ENCODE measurements at regions not wholly inside any gene's neighbourhood (a gene's known extent, or its start where the extent isn't known, plus 50 kb on each side); places are given as distances from the start of the nearest gene placed in this dataset.
A peak's percentile ranks its signal among the peaks of the same experiment; 100 is the strongest.

DNA sequence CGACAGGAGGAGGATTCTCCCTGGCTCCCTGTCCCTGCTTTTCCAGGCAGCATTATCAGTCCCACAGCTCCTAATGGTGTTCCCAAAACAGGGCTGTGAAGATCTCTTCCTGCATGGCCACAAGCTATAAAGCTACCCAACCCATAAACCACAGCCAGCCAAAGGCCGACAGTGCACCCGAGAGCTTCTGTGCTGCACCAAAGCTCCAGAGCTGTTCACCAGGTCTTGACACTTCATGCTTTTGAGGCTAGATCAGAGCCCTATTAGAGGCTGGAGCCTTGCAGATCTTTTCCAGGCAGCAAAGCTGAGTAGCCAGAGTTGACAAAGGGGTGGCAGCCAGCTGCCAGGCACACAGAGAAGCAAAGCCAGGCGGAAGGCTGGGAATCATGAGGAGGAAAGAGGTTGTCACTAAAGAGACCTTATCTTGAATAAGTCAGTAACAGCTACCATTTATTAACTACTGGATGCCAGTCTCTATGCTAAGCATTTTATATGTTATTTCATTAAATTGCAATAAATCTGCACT is 180.4 kb downstream of the KATNAL1 start:
- peak; percentile 68 for DNase-seq (ENCODE audit: low read depth)

DNA sequence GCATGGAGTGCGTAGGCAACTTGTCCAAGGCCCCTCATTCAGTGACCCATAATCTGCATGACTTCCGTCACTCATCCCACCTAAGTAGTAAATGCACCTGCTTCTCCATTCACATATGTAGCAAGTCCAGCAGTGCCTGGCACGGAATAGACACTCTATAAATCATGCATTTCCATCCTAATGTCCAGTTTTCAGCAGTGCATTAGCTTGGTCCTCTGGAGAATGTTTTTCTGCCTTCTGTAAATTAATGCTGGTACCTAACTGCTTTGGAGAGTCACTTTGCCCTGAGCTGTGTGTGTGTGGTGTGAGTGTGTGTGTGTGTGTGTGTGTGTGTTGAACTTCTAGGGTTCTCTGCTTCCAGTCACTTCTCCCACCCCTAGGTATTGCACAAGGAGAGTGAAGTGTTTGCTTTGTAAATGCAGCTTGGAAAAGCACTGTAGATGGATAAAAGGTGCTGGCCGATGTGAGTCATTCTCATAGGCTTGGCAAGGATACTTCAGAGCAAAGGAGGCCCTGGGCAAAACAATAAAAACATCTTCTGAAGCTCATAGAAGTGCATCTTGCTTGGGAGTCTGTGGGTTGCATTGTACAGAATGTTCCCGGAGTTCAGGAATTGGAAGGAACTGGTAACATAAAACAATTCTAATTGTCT is 181.8 kb downstream of the KATNAL1 start:
- peak; percentile 93 for DNase-seq (ENCODE audit: low read depth)

DNA sequence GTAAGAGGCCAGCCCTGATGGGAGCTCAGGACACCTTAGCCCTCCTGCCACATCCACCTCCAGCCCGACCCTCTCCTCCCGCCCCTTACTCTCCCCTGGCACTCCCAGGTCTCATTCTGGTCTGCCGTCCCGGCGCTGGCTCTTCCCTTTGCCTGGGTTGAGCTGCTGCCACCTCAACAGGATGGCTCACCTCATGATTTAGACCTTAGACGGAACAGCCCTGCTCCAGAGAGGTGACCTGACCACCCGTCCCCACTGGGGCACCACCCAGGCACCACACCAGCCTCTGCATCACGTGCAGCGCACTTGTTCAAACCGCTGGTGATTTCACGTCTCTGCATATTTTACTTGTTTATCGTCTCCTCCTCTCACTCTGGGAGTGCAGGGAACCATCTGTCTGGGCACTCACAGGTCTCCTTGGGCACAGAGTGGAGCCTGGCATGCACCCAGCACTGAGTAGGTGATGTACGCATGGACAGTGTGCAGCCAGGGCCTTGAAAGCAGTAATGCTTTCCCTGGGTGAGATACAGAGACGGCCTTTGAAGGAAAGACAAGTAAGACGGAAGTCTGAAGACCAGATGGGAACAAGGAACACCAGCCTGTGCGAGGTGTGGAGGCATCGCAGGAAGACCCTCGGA is 183.1 kb downstream of the KATNAL1 start:
- no peak for DNase-seq (ENCODE audit: low read depth)

DNA sequence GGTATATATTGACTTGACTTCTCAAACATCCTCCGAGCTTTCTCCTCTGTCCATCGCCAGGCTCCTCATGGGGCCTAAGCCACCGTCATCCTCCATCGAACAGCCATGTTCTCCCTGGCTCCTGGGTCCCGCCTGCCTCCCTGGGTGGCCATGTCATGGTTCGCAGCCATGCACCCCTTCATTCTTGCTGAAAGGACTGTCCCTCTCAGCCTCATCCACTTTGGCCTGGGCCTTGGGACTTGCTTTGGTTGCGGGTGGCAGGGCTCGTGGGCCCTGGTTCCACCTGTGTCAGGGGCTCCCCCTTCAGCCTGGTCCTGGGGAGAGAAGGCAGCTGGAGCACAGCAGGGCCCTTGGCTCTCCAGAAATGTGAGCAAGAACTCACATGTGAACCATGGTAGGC is 183.8 kb downstream of the KATNAL1 start:
- no peak for DNase-seq (ENCODE audit: low read depth)

DNA sequence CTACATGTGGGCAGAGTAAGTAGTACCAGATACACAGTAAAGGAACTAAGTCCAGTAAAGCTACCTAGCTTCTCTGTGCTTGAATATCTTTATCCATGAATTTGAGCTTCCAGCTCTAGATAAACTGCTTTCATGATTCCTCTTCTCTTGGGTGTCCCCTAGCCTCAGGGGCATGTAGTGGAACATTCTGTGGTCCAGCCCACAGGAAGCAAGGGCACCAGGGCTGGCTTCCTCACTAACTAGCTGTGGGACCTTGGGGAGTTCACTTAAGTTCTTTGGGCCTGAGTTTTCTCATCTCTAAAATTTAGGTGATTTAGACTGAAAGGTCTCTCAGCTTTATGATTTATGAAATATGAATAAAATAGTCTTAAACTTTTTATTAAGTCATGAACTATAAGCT is 185.7 kb downstream of the KATNAL1 start:
- peak; percentile 76 for DNase-seq (ENCODE audit: low read depth)

DNA sequence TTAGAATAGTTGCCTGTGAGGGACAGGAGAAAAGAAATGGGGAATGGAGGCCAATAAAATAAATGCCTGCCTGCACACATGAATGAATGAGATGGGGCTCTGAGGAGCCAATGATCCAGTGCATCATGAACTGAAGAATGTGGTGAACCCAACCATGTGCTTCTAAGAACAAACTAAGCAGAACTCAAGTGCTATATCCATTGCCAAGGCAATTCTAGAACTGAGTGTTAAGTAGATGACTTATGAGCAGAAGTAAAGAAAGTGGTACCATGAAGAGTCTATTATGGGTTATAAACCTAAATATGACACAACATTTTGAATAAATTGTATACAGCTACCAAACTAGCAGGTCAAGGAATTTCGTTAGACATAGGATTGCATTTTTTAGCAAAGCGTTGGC is 186.1 kb downstream of the KATNAL1 start:
- no peak for DNase-seq (ENCODE audit: low read depth)

DNA sequence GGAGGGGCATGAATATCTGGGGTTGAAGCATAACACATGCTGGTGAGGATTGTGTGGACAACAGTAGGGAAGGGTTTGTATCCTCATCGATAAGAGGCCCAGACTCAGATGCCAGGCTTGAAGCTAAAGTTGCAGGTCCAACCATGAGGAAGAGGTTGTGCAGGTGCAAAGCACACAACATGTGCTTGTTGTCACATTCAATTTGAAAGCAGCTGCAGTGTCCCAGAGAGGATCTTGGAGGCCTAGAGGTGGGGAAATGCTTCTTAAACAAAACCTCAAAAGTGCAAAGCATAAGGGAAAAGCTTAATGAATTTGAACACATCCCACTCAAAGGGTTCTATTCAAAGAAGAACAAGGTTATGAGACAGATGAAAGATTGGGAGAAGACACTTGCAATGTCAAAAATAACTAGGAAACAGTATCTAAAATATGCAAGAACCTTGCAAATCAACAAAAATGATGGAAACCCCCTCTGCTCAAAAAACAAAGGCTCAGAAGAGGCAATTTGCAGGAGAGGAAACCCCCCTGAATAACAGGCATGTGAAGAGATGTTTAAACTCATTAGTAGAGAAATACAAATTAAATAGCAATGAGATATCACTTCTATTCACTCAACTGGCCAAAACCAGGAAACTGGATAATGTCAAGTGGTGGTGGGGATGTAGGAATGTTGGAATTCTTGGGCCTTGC is 187.1 kb downstream of the KATNAL1 start:
- DNase-seq (ENCODE audit: low read depth): no peak

DNA sequence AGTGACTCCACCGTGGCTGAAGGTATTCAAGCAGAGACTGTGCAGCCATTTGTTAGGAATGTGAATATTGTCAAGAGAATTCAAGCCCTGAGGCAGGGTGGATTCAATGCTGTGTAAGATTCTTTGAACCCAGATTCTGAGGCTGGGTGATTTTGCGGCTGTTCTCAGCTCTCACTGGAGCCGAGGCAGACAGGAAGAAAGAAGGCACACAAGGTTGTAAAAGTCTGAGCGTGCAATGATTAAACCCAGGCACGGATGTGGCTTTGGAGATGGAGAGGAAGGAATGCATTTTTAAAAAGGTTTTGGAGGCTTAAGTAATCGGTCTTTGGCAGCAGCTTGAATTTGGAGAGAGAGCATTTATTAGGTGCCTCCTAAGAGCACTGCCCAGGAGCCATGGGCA is 187.9 kb downstream of the KATNAL1 start:
- peak; percentile 96 for DNase-seq (ENCODE audit: low read depth)

DNA sequence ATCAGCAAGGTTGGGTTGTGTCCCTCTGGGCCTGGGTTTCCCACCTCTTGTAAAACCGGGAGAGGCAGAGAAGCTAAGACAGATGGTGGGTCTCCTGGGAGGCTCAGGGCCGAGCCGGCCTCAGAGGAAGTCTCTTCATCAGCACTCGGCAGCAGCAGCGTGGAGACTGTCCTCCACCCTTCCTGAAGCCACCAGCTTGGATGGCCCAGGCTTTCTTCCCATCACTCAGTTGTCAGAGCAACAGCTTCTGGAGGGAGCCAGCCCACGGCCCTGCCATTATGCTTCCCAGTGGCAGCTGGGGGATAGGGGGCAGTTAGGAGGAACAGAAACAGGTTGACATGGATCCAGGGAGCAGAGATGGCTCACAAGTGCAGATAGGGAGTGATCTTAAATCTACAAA is 191.0 kb downstream of the KATNAL1 start:
- DNase-seq (ENCODE audit: low read depth): no peak

DNA sequence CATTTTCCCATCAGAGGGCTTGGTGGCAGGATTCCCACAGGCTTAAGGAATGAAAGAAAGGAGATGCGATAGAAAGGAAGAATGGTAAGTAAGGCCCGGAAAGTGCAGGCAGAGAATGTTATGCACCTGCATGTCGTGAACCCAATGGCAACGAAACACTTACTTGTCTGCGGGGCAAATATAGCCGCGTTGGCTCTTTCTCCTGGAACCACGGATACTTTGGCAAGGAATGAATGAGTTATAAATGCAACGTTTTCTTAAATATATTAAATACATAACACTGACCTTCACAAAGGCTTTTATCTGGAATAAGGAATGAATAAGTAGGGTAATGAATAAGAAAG is 192.1 kb downstream of the KATNAL1 start:
- DNase-seq (ENCODE audit: low read depth): no peak

DNA sequence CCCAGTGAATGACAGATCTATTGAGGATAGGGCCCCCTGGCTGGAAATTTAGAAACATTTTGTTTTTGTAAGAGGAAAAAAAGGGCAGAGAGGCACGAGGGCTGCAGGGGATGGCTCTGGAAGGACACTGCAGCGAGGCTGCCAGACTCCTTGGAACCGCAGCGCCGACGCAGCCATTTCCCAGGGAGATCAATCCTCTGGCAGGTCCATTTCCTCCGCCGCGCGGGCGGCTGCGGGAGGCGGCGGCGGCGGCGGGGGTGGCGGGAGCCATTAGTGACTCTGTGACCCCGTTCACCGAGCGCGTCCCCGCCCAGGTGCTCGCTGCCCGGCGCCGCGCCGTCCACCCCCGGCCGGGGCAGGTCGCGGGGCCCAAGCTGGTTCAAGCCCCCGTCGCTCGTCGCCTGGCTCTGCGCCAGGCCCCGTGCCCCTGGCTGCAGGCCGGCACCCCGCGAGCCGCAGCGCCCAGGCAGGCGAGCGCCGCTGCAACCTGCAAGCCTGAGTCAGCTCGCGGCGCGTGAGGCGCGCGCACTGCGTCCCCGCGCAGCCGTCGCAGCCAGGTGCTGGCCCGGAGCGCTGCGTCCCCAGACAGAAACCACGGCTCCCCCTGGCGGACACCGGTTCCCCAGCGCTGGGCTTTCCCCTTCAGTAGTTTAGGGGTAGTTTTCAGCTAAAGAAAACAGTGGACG is 192.6 kb downstream of the KATNAL1 start:
- peak; percentile 78 for DNase-seq (ENCODE audit: low read depth)

DNA sequence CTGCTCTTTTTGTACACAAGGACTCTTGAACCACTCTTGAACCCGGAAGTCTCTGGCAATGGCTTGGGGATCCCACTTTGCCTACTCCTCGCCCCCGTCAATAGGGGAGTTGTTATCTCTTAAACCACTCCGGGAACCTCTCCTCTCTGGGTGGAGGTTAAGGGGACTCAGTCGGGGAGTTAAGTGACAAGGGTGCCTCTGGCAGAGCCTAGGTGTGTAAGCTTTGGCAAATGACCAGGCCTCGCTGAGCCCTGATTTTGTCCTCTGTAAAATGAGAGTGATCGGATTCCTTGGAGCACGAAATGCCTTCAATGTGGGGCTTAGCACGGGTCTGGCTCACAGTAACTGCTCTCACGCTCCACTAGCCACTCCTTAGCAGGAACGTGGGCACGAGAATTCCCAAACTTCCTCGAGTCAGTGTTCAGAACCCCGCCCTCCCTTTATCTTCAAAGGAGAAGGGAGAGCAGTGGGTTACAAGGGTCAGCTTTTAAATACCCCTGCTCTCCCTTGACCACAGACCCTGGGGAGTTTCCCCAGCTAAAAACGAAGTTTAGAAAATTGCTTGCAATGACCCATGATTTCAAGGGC is 193.3 kb downstream of the KATNAL1 start:
- peak; percentile 48 for DNase-seq (ENCODE audit: low read depth)

DNA sequence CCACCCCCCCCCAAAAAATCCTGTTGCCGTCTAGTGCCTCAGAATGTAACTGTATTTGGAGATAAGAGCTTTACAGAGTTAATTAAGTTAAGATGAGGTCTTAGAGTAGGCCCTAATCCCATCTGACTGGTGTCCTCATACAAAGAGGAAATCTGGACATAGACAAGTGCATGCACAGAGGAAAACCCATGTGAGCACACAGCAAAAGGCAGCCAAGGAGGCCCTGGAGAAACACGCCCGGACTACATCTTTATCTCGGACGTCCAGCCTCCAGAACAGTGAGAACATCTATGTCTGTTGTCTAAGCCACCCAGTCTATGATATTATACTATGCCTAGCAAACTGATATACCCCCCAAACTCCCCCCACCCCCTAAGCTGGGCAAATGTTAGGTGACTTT is 193.8 kb downstream of the KATNAL1 start:
- DNase-seq (ENCODE audit: low read depth): no peak

DNA sequence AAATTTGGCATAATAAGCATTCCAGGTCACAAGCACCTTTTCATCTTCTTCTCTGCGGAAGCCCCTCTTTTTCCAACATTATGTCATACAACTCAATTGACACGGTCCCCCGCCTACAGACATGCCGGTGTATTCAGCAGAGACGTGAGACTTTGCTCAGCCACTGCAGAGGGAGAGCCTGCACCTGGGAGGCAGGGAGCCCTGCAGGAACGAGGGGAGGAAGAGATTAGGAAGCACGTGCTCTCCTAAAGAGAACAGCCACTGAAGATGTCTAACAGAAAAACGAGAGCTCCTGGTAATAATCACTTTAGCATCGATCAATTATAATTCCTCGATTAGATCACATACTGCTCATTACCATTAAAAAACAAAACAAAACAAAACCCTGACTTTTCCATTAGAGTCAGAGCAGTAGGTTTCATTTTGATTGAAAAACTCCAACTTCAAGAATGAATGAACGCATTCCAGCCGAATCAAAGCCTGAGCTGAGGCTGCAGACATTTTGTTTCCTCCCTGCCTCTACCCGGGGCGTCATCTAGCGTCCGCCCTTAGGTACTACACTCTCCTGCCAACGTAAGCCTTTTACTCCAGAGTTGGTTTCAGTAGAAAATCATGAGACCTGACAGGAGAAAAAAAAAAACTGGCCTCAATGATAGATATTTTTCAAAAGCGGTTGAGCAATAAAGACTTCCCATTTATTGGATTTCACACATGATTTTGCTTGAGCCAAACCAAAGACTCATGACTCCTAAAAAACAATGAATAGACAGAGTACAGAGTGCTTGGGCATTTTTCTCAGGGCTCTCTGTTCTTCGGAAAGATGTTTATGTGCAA is 194.5 kb downstream of the KATNAL1 start:
- DNase-seq (ENCODE audit: low read depth): peak; percentile 74

DNA sequence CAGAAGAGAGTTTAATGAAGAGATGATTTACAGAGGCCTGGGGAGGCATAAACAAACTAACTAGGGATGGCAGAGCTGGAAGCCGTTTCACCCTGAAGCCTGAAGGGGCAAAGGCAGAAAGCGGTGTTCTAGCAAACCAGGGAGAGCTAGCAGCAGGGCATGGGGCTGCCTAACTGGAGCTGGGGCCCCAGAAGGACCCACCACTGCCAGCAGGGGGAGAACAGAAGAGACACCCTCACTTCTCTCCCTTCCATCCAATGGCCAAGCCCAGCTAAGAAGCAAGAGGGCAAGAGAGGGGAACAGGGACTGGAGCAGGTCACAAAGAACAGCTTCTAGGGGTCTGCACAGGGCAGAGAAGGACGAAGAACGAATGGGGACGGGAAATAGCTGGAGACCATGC is 195.5 kb downstream of the KATNAL1 start:
- peak; percentile 31 for DNase-seq (ENCODE audit: low read depth)

DNA sequence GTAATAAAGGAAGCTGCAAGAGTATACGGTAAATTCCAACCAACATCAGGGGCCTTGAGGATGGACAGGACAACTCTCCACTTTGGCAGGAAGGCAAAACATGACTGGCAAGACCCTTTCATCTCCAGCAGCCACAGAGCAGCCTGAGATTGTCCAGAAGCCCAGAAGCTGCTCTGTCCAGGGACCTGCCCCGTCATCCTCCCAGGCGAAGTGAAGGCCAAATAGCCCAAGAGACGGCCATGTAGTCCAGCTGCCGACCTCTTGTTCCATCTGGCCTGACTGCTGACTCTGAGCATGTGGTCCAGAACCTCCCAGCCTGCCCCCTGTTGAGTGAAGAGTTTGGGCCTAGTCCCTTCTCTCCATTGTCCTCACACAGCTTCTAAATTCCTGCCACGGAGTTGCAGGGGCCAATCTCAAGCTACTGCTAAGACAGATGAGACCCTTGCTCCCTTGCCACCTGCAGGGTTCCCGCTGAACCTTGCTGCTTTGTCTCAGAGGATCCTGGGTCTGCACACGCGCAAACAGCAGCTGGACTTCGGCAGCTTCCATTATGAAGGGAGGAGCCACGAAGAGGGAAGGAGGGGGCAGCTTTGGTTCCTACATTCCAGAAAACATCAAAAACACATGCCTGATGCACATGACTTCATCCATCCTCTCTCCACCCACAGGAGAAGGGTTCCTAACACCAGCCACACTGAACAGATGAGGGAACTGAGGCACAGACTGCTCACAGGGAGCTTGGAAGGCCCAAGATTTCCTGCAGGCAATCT is 196.9 kb downstream of the KATNAL1 start:
- DNase-seq (ENCODE audit: low read depth): no peak

DNA sequence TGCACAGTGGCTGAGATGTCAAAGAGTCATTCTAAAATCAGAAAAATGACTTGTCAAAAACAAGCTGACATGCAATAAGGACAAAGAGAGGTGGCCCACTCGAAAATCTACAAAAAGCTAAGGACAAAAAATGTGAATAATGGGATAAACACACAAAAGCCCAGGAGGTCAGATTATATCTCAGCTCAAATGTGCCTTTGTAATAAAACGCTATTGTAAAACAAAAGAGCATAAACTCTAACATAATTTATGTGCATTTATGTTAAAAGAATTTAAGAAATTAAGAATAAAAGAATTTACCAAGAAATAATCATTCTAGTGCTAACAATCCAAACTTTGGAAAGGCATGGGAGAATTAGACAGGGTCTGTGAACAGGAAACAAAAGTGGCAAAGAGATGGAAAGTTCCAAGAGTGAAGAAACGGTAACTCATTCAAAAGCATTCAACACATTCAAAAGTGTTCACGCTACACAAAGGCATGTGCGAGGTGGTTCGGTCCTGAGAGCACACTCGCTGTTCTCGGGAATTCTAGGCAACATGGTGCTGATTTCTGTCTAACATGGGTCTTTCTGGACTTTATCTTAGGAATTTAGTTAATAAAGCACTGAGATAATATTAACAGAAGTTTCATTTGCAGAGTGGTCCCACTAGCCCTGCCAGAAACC is 197.7 kb downstream of the KATNAL1 start:
- no peak for DNase-seq (ENCODE audit: low read depth)

DNA sequence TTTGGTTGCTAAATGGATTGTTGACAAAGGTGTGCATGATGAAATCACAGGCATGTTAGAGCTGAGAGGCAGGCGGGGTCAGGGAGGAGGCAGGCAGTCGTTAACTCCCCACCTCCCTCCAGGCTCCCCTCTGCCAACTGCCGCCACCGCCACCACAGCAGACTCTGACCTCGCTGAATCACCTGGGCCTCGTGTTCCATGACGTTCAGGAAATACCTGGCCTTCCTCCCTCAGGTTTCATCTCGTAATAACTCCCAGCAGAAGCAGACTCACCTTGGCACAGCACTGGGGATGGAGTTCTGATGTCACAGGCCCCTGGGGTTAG is 198.5 kb downstream of the KATNAL1 start:
- DNase-seq (ENCODE audit: low read depth): no peak

DNA sequence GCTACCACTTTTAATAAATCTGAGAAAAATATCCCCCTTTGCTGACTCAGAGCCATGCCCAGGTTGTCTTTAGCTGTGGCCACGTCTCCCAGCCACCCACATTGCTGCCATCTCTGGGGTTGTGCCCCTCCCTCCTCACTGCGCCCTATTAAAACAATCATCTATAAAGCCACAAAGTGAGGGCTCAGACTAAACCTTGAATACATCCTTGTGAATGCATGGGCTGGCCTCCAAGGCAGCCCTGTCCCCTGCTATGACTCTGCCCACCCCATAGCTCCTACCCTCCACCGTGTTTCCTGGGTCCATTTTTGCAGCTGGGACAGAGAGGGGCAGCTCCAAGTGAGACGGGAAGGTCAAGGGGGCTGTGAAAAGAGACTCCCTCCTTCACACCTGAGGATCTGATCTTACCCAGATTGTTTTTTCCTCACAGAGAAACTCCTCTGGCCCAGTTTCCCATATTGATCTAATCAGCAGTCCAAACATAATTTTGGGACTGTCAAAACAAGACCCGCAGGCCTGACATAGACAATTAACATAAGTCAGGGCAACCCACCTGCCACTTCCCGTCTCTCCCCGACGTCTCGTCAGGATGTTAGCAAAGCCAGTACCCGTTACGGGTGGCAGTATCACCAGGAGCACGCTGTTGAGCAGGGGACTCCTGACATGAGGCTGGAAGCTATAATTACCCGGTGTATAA is 199.0 kb downstream of the KATNAL1 start:
- DNase-seq (ENCODE audit: low read depth): no peak
